ENCODE measurements at regions not wholly inside any gene's neighbourhood (a gene's known extent, or its start where the extent isn't known, plus 50 kb on each side); places are given as distances from the start of the nearest gene placed in this dataset.

DNA sequence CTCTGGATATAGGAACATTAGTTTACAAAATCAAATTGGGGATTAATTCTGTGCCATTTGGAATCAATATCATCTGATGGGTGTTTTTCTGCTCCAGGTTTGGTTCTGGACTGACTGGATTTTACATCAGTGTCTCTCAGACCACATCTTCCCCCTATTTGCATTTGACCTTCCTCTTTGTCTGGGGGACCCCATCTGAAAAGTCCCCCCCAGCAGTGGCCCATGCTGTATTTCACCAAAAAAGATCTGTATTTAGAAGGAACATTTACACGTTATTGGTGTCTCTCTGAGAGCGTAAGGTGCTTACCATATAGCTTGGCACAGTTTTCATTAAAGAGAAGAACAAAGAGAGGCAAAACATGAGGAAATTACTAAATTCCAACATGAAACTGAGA is 215.6 kb upstream of the CLINT1 start:
- Histone ChIP-seq H3K4me1 (no peaks in the 10 kb centered on the region), H3K4me3 (no peak overlapping the region), H3K27me3 (no peaks in the 10 kb centered on the region), H3K27ac (no peak overlapping the region), H3K36me3 (no peaks in the 10 kb centered on the region), H3K9me3 (no peaks in the 10 kb centered on the region)
- no peak for DNase-seq
- TF ChIP-seq, protein P1, sequence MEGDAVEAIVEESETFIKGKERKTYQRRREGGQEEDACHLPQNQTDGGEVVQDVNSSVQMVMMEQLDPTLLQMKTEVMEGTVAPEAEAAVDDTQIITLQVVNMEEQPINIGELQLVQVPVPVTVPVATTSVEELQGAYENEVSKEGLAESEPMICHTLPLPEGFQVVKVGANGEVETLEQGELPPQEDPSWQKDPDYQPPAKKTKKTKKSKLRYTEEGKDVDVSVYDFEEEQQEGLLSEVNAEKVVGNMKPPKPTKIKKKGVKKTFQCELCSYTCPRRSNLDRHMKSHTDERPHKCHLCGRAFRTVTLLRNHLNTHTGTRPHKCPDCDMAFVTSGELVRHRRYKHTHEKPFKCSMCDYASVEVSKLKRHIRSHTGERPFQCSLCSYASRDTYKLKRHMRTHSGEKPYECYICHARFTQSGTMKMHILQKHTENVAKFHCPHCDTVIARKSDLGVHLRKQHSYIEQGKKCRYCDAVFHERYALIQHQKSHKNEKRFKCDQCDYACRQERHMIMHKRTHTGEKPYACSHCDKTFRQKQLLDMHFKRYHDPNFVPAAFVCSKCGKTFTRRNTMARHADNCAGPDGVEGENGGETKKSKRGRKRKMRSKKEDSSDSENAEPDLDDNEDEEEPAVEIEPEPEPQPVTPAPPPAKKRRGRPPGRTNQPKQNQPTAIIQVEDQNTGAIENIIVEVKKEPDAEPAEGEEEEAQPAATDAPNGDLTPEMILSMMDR (IDR thresholded peaks at IDR 0.05): no peak
- TF ChIP-seq POLR2A (IDR thresholded peaks at IDR 0.05): no peak

DNA sequence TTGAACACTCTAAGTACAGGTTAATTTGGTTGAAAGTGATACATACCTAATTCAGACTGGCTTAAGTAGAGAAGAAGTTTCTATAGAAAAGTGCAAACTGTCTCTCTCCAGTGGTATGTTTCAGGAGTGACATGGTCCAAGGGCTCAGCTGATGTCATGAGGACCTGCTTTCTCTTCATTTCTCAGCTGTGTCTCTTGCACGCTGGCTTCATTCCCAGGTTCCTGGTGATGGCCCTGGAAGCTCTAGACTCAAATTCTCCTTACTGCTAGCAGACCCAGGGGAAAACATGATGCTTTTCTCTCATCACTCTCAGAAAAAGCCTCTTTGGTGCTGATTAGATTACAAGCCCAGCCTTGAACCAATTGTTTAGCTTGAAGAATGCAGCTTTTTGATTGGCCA is 211.9 kb upstream of the CLINT1 start:
- Histone ChIP-seq H3K9me3 (no peaks in the 10 kb centered on the region), H3K4me3 (no peak overlapping the region), H3K4me1 (no peaks in the 10 kb centered on the region), H3K27me3 (no peaks in the 10 kb centered on the region), H3K27ac (no peak overlapping the region), H3K36me3 (no peaks in the 10 kb centered on the region)
- DNase-seq: no peak
- TF ChIP-seq POLR2A (IDR thresholded peaks at IDR 0.05): no peak
- TF ChIP-seq, protein P1 (IDR thresholded peaks at IDR 0.05): no peak

DNA sequence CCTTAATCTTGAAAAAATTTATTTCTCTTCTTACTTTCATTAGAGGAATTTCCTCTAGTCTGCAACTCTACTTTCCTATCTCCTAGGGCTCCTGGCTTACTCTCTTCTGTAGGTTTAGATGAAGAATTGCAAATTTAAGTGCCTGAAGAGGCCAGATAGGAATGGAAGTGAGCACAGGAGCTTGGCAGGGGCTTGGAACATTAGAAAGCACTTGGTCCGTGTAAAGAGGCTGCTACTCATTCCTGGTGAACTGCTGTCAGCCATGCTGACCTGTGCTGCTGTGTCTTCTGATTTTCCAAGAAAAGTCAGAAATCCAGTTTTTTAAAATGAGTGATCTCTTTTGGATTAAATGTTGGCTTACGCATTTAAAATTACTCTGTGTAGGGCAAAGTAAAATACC is 210.9 kb upstream of the CLINT1 start:
- Histone ChIP-seq H3K27me3 (no peaks in the 10 kb centered on the region), H3K9me3 (no peaks in the 10 kb centered on the region), H3K4me1 (no peaks in the 10 kb centered on the region), H3K27ac (no peak overlapping the region), H3K36me3 (no peaks in the 10 kb centered on the region), H3K4me3 (no peak overlapping the region)
- no peak for TF ChIP-seq POLR2A (IDR thresholded peaks at IDR 0.05)
- TF ChIP-seq, protein P1 (IDR thresholded peaks at IDR 0.05): no peak
- DNase-seq: no peak

DNA sequence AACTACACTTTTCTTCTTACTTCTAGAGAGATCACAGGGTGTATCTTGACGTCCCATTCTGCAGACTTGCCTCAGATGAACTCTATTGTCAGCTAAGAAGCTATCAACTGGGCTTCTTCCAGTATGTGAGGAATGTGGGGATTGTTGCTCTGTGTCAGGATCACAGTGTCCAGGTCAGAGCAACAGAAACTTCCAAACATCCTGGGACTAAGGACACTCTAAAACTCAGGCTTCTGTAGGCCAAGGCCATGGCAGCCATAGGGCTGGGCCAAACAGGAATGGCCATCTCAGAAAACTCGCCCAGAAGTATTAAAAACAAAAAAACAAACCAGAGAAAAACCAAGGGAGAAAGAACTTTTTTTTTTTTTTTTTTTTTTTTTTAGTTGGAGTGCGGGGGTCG is 210.0 kb upstream of the CLINT1 start:
- no peaks in the 10 kb centered on the region for H3K4me1 ChIP-seq
- no peaks in the 10 kb centered on the region for H3K9me3 ChIP-seq
- TF ChIP-seq POLR2A (IDR thresholded peaks at IDR 0.05): no peak
- TF ChIP-seq, protein P1 (IDR thresholded peaks at IDR 0.05): no peak
- H3K27ac ChIP-seq: no peak overlapping the region
- H3K27me3 ChIP-seq: no peaks in the 10 kb centered on the region
- H3K4me3 ChIP-seq: no peak overlapping the region
- H3K36me3 ChIP-seq: no peaks in the 10 kb centered on the region
- no peak for DNase-seq

DNA sequence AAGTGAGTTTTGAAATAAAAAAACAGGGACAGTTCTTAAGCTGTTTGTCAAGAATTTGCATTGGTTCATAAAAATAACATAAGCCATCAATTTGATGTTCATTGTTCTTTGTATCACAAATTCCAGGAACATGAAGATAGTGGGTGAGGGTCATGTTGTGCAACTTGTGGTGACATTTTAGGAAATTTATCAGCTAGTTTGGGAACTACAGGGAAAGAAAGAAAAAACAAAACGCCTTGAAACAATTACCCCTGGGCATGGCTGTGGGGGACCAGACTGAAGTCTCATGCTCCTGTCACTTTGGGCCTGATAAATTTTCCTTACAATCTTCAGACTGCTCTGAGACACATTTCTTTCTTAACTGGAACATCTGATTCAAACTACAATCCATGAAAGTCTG is 207.1 kb upstream of the CLINT1 start:
- no peak for DNase-seq
- Histone ChIP-seq H3K36me3 (no peaks in the 10 kb centered on the region), H3K4me3 (no peak overlapping the region), H3K27ac (no peak overlapping the region), H3K27me3 (no peaks in the 10 kb centered on the region), H3K9me3 (no peaks in the 10 kb centered on the region), H3K4me1 (no peaks in the 10 kb centered on the region)
- TF ChIP-seq, protein P1 (IDR thresholded peaks at IDR 0.05): no peak
- TF ChIP-seq POLR2A (IDR thresholded peaks at IDR 0.05): no peak

Measured in Peyer's patch (tissue), 4 donors.